Spinal cord (tissue), 9 donors: ENCODE measurements at regions not wholly inside any gene's neighbourhood (a gene's known extent, or its start where the extent isn't known, plus 50 kb on each side); places are given as distances from the start of the nearest gene placed in this dataset.
A peak's percentile ranks its signal among the peaks of the same experiment; 100 is the strongest.
"Not testable (repeated sequence)": the region's sequence is repeated elsewhere in the genome, so short reads cannot be mapped to it uniquely, and the experiment has no call there.

ENCODE experiments used
- DNase-seq, 6 donors: peaks; one replicate each; pipeline versions ENCODE4 v3.0.0 to v3.0.0-alpha.2; 2013 to 2015; ENCODE audit warnings: low spot score in 6 of 6, low read depth in 4 of 6
- H3K27ac ChIP-seq: one replicate; pipeline ENCODE4 v1.5.1; 2013; ENCODE audit warnings: low read depth, low read length, control low read depth
- H3K27me3 ChIP-seq: one replicate; pipeline ENCODE4 v1.6.1; 2013; ENCODE audit warnings: low read length; ENCODE audit not compliant: control insufficient read depth, insufficient read depth
- H3K36me3 ChIP-seq: one replicate; pipeline ENCODE4 v1.6.1; 2013; ENCODE audit warnings: low read length; ENCODE audit not compliant: control insufficient read depth, insufficient read depth
- H3K4me1 ChIP-seq: one replicate; pipeline ENCODE4 v1.6.1; 2013; ENCODE audit warnings: low read length; ENCODE audit not compliant: control insufficient read depth, insufficient read depth
- H3K4me3 ChIP-seq: one replicate; pipeline ENCODE4 v1.5.1; 2013; ENCODE audit warnings: low read depth, low read length, control low read depth
- H3K9me3 ChIP-seq: one replicate; pipeline ENCODE4 v1.6.1; 2013; ENCODE audit warnings: low read length; ENCODE audit not compliant: control insufficient read depth, insufficient read depth
- WGBS: methylation state at CpG from one replicate; pipeline ENCODE4 v1.1.5; 2013; ENCODE audit warnings: missing lambda C conversion rate; ENCODE audit not compliant: insufficient coverage; 5-methylcytosine and 5-hydroxymethylcytosine counted together
- donor health status: healthy.

DNA sequence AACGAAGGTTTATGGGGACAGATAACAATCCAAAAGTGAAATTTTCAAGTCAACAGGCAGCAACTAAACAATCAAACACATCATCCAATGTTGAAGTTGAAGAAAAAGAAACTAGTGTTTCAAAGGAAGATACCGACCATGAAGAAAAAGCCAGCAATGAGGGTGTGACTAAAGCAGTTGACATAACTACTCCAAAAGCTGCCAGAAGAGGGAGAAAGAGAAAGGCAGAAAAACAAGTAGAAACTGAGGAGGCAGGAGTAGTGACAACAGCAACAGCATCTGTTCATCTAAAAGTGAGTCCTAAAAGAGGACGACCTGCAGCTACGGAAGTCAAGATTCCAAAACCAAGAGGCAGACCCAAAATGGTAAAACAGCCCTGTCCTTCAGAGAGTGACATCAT lies 145.1 kb upstream of the FREM1 start:
- not testable (repeated sequence) for DNase-seq, H3K27ac ChIP-seq, H3K36me3 ChIP-seq, H3K9me3 ChIP-seq, H3K4me1 ChIP-seq, H3K27me3 ChIP-seq, H3K4me3 ChIP-seq
- 46% methylated on average over 3 of the region's 4 CpGs for WGBS

DNA sequence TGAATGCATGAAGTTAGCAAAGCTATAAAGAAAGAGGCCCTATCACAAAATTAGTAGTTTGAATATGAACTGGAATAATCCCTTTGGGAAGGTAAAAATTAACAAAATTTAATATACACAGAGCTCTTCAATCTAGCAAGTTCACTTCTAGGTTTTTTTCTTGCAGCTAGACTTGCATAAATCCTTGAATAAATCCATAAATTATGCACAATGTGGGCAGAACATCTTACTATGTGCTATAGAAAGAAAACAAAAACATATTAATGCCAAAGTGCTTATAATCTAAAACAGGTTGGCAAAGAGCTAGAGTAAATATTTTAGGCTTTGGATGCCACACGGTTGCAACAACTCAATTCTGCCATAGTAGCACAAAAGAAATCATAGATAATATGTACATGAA lies 138.5 kb upstream of the FREM1 start:
- H3K9me3 ChIP-seq: no peaks in the 10 kb centered on the region
- H3K4me3 ChIP-seq: no peak overlapping the region
- no peaks in the 10 kb centered on the region for H3K27me3 ChIP-seq
- no peak overlapping the region for H3K27ac ChIP-seq
- DNase-seq: peak in 1 of 6 donors; percentile 5
- no peaks in the 10 kb centered on the region for H3K36me3 ChIP-seq
- no CpG with 5 or more reads among the region's 1 CpG for WGBS
- H3K4me1 ChIP-seq: no peaks in the 10 kb centered on the region

DNA sequence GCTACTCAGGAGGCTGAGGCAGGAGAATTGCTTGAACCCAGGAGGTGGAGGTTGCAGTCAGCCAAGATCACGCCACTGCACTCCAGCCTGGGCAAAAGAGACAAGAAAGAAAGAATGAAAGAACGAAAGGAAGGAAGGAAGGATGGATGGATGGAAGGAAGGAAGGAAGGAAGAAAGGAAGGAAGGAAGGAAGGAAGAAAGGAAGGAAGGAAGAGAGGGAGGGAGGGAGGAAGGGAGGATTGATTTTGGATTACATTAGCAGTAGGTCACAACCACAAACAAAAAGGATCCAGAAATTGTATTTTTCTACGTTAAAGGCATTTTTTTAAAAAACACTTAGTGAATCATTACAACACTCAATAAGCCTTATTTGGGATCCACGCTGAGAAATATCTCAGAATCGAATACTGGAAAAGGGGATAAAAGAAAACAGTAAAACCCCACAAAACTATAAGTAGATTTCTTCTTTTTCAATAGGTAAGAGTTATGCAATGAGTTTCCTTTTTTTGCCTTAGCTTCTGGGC lies 136.9 kb upstream of the FREM1 start:
- Histone ChIP-seq H3K27me3 (no peaks in the 10 kb centered on the region), H3K27ac (no peak overlapping the region), H3K4me1 (no peaks in the 10 kb centered on the region), H3K36me3 (no peaks in the 10 kb centered on the region), H3K4me3 (no peak overlapping the region), H3K9me3 (no peaks in the 10 kb centered on the region)
- DNase-seq: no peak
- WGBS: 100% methylated on average over 2 of the region's 5 CpGs

DNA sequence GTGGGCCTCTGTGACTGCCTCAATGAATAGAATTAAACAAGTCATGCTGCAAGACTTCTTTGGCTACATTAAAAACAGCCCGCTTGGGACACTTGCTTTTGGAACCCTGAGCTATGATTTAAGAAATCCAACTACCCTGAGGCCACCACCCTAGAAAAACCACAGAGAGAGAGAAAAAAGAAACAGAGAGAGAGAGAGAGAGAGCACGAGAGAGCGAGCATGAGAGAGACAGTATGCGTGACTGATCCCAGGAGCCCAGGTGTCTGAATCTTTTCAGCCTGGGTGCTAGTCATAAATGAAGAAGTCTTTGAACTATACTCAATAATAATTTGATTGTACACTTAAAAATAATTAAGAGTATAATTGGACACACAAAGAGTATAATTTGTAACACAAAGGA lies 123.1 kb upstream of the FREM1 start:
- no peaks in the 10 kb centered on the region for H3K36me3 ChIP-seq
- DNase-seq: no peak
- no peak overlapping the region for H3K4me3 ChIP-seq
- H3K4me1 ChIP-seq: no peaks in the 10 kb centered on the region
- no peaks in the 10 kb centered on the region for H3K9me3 ChIP-seq
- no peaks in the 10 kb centered on the region for H3K27me3 ChIP-seq
- H3K27ac ChIP-seq: no peak overlapping the region
- WGBS: no CpG with 5 or more reads among the region's 4 CpGs

DNA sequence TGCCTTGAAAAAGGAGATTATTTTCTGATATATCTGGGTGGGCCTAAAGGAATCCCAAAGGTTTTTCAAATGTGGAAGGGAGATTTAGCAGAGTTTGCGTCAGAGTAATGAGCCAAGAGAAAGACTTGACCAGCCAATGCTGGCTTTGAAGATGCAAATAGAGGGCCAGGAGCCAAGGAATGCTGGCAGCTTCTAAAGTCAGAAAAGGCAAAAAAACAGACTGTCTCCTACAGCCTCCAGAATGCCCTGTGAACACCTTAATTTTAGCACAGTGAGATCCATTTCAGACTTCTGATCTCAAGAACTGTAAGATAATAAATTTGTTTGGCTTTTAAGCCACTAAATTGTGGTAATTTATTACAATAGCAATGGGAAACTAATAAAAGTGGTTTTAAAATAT lies 122.6 kb upstream of the FREM1 start:
- H3K4me1 ChIP-seq: no peaks in the 10 kb centered on the region
- H3K36me3 ChIP-seq: no peaks in the 10 kb centered on the region
- H3K27ac ChIP-seq: no peak overlapping the region
- H3K4me3 ChIP-seq: no peak overlapping the region
- WGBS: 60% methylated on average over 1 of the region's 1 CpG
- no peaks in the 10 kb centered on the region for H3K9me3 ChIP-seq
- no peaks in the 10 kb centered on the region for H3K27me3 ChIP-seq
- peak in 1 of 6 donors; percentile 46 for DNase-seq

DNA sequence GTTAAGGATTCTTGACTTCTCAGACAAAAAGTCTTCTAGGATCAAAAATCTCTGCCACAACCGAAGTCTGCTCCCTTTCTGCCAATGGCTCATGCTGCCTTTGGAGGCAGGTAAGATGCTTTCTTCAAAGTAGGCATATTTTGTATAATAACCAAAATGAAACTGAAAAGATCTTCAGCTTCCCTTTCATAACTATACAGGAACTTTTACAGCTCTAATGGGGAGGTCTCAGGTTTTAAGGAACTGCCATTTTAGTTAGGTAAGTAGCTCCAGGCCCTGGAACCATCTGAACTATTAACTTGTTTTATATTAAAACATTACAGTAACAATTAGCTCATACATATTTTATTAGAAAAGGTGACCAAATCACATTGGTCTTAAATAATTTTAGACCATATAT lies 110.9 kb upstream of the FREM1 start:
- no CpG with 5 or more reads among the region's 1 CpG for WGBS
- H3K27me3 ChIP-seq: no peaks in the 10 kb centered on the region
- no peak for DNase-seq

DNA sequence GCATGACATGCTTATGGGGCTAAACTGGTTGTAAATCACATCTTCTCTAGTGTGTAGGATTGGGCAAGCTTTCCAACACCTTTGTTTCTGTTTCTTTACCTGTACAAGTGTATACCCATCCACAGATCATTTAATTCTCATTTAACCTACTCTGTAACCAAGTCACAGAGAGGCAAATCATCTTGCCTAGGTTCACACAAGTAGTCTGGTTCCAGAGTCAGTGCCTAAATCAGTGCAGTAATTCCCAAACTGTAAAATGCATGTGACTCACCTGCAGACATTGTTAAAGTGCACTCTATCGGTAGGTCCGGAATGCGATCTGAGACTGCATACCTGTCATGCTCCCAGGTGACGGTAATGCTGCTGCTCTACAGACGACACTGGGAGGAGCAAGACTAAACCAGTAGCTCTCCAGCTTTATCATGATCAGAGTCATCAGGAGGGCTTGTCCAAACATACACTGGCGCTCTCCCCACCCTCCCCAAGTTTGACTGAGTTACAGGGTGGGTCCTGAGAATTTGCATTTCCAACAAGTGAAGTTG lies 107.9 kb upstream of the FREM1 start:
- no peaks in the 10 kb centered on the region for H3K36me3 ChIP-seq
- no peaks in the 10 kb centered on the region for H3K27me3 ChIP-seq
- H3K27ac ChIP-seq: no peak overlapping the region
- H3K4me1 ChIP-seq: no peaks in the 10 kb centered on the region
- DNase-seq: no peak
- no peaks in the 10 kb centered on the region for H3K9me3 ChIP-seq
- 93% methylated on average over 5 of the region's 6 CpGs for WGBS
- H3K4me3 ChIP-seq: no peak overlapping the region

More for the DNA sequence above, 110.9 kb upstream of the FREM1 start:
- Histone ChIP-seq H3K36me3 (no peaks in the 10 kb centered on the region), H3K4me3 (no peak overlapping the region), H3K27ac (no peak overlapping the region), H3K4me1 (no peaks in the 10 kb centered on the region), H3K9me3 (no peaks in the 10 kb centered on the region)

DNA sequence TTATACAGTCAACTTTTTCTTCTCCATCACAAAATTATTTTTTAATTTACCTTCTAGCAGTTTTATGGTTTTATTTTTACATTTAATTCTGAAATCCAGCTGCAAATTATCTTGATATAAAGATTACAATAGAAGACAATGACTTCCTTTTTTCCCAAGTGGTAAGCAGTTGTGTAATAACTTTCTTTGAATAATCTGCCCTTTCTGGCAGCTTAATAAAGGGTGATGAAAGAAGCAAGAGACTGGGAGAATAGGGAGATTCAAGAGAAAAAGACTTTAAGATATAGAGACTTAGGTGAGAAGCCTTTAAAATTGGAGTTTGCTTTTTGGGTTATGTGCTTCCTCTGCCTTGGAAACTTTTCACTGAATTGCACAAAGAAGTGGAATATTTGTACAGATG lies 100.4 kb upstream of the FREM1 start:
- Histone ChIP-seq H3K4me3 (no peak overlapping the region), H3K36me3 (no peaks in the 10 kb centered on the region), H3K9me3 (no peaks in the 10 kb centered on the region), H3K27ac (no peak overlapping the region), H3K4me1 (no peaks in the 10 kb centered on the region), H3K27me3 (no peaks in the 10 kb centered on the region)
- no peak for DNase-seq

DNA sequence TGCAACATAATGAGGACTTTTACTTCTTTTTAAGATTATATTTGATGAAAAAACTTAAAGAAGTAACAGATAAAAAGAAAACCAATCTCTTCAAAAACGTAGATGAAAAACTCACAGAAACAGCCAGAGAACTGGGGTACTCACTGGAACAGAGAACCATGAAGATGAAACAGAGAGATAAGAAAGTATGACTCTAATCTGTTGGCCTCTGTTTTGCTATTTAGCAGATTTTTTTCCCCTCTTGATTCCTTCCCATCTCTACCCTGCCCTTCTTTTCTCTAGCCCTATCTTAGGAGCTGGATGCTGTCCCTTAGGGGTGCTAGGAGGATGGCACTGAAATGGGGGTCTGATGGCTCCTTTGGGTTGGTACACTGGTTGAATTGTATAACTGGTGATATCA lies 97.5 kb upstream of the FREM1 start:
- no peaks in the 10 kb centered on the region for H3K36me3 ChIP-seq
- no CpG with 5 or more reads among the region's 1 CpG for WGBS
- no peak overlapping the region for H3K27ac ChIP-seq
- no peak for DNase-seq
- no peaks in the 10 kb centered on the region for H3K9me3 ChIP-seq
- H3K27me3 ChIP-seq: no peaks in the 10 kb centered on the region
- H3K4me3 ChIP-seq: no peak overlapping the region
- no peaks in the 10 kb centered on the region for H3K4me1 ChIP-seq

DNA sequence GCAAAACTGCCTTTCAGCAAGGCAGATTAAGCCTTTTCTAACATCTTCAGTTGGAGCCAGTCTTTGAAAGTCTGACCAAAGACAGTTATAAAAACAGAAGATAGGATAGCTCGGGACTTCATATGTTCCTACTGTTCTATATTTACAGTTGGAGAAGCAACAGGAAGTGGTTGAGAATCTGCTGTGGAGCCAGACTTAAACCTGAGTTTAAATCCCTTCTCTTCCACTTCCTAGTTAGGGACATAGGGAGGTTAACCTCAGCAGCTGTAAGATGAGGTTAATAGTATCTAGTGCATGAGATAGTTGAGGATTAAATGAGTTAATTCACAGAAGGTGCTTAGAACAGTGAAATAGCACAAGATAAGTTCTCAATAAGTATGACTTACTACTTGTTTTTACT lies 84.5 kb upstream of the FREM1 start:
- no CpG with 5 or more reads among the region's 1 CpG for WGBS
- H3K4me1 ChIP-seq: peaks cover 7% of the 10 kb centered on the region
- no peak for DNase-seq
- H3K27me3 ChIP-seq: no peaks in the 10 kb centered on the region
- no peaks in the 10 kb centered on the region for H3K9me3 ChIP-seq
- H3K27ac ChIP-seq: no peak overlapping the region
- no peak overlapping the region for H3K4me3 ChIP-seq
- H3K36me3 ChIP-seq: no peaks in the 10 kb centered on the region
